SK-N-MC (cell line): ENCODE measurements at regions not wholly inside any gene's neighbourhood (a gene's known extent, or its start where the extent isn't known, plus 50 kb on each side); places are given as distances from the start of the nearest gene placed in this dataset.
"Not testable (repeated sequence)": the region's sequence is repeated elsewhere in the genome, so short reads cannot be mapped to it uniquely, and the experiment has no call there.

Experiments used
- DNase-seq: peaks from one replicate; pipeline ENCODE4 v3.0.0-alpha.2; 2011; ENCODE audit warnings: low read depth, low spot score
- H3K27ac ChIP-seq: fragments of 200-600 bp; sonication (generic); 2 replicates; pipeline ENCODE4 v1.5.1; 2016; ENCODE audit warnings: mixed run types
- H3K36me3 ChIP-seq: fragments of 200-600 bp; sonication (generic); 2 replicates; pipeline ENCODE4 v1.6.1; 2017; ENCODE audit warnings: antibody characterized with exemption, low read length, mixed read lengths; ENCODE audit not compliant: insufficient read depth
- H3K4me3 ChIP-seq: fragments of 200-600 bp; sonication (generic); 2 replicates; pipeline ENCODE4 v1.5.1; 2016
- H3K9ac ChIP-seq: fragments of 200-600 bp; sonication (generic); 2 replicates; pipeline ENCODE4 v1.8.0; 2017; ENCODE audit warnings: mixed run types, mixed read lengths; ENCODE audit not compliant: insufficient read length
- H3K9me3 ChIP-seq: fragments of 200-600 bp; sonication (generic); 2 replicates; pipeline ENCODE4 v1.6.1; 2017; ENCODE audit warnings: low read depth, mild to moderate bottlenecking, antibody characterized with exemption, low read length, moderate library complexity, mixed read lengths
- EZH2 ChIP-seq: fragments of 200-600 bp; sonication (generic); IDR thresholded peaks from one replicate; pipeline ENCODE4 v1.6.1; 2017; ENCODE audit warnings: antibody characterized with exemption
- FOXP2 ChIP-seq: optimal IDR thresholded peaks from 2 replicates; pipeline ENCODE3; 2011; ENCODE audit warnings: mild to moderate bottlenecking, moderate library complexity; ENCODE audit not compliant: insufficient read depth; ENCODE audit errors: extremely low read length, control extremely low read depth
- POLR2AphosphoS5 ChIP-seq: IDR thresholded peaks from 2 replicates; pipeline ENCODE4 v1.6.1; 2012; ENCODE audit warnings: mild to moderate bottlenecking, low read depth, low read length, borderline replicate concordance

DNA sequence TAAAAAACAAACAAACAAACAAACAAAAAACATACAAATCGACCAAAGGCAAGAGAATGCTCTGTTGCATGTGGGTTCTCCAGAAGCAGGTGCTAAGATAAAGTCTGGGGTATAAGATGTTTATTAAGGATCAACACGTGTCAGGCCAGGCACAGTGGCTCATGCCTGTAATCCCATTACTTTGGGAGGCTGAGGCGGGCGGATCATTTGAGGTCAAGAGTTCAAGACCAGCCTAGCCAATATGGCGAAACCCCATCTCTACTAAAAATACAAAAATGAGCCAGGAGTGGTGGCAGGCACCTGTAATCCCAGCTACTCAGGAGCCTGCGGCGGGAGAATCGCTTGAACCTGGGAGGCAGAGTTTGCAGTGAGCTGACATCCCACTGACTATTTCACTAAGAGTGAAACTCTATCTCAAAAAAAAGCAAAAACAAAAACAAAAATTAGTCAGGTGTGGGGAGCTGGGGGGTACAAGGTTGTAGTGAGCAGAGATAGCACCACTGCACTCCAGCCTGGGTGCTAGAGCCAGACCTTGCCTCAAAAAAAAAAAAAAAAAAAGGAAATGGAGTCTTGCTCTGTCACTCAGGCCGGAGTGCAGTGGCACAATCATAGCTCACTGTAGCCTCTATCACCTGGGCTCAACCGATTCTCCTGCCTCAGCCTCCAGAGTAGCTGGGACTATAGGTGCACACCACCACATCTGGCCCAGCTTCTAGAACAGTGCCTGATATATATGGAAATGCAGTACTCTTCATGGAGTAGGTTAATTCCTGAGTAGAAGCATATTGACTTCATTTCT, 86.8 kb upstream of the JARID2 start:
- no peak for TF ChIP-seq EZH2
- TF ChIP-seq POLR2AphosphoS5: no peak
- TF ChIP-seq FOXP2: no peak
- no peak for DNase-seq
- no peaks in the 10 kb centered on the region for H3K9me3 ChIP-seq

DNA sequence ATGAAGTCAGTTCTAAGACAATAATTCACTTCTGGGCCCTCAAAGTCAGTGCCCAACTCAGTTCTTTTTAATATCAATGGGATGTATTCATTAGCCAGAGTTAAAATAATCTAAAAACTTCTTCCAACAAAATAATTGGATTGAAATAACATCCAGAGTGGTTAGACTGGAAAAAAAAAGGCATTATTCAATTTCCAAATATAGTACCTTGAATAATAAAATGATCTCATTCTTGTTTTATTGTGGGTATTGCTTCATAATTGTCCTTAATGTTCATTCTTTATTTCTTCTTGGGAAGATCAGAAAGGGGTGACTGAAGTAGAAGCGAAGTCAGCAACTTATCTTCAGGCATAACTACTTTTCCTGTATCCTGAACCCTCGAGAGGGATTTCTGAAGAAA, 85.1 kb upstream of the JARID2 start:
- TF ChIP-seq POLR2AphosphoS5 (no peak), EZH2 (no peak), FOXP2 (no peak)
- no peak overlapping the region for H3K9ac ChIP-seq
- H3K4me3 ChIP-seq: no peak overlapping the region
- no peaks in the 10 kb centered on the region for H3K36me3 ChIP-seq
- no peak for DNase-seq
- H3K9me3 ChIP-seq: no peaks in the 10 kb centered on the region
- 0 out of 2 replicates have a peak overlapping the region, but pooled peaks have one; percentile 12 for H3K27ac ChIP-seq

More for the DNA sequence above, 86.8 kb upstream of the JARID2 start:
- H3K27ac ChIP-seq: no peak overlapping the region
- no peak overlapping the region for H3K9ac ChIP-seq
- H3K36me3 ChIP-seq: no peaks in the 10 kb centered on the region
- H3K4me3 ChIP-seq: no peak overlapping the region

DNA sequence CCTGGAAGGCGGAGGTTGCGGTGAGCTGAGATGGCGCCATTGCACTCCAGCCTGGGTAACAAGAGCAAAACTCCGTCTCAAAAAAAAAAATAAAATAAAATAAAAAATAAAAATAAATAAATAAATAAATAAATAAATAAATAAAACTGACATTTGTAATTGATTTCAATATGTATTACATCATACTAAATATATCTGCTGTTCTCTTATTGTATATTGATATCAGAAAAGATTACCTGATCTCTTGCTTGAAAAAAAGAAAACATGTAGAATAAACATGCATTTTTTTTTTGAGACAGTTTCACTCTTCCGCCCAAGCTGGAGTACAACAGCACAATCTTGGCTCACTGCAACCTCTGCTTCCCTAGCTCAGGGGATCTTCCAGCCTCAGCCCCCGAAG, 81.0 kb upstream of the JARID2 start:
- not testable (repeated sequence) for DNase-seq

DNA sequence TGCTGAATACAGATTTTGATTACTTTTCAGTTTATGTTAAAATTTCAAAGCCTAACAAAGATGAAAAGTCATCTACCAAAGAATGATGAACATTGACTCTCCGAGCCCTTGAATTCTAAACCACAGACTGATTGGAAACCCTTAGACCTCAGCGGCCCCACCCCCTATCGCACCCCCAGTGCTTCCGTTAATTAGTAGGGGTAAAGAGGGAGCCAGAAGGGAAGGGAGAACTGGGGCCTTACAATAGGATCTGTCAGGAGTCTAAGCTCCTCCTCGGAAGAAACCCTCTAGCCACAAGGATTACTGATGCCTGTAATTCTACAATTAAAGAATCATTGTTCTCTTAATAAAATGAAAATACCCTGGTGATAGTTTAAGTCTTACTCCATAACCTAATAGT, 79.7 kb upstream of the JARID2 start:
- Histone ChIP-seq H3K36me3 (no peaks in the 10 kb centered on the region), H3K27ac (no peak overlapping the region), H3K9me3 (no peaks in the 10 kb centered on the region), H3K9ac (no peak overlapping the region), H3K4me3 (no peak overlapping the region)
- DNase-seq: no peak
- no peak for TF ChIP-seq FOXP2
- no peak for TF ChIP-seq POLR2AphosphoS5
- TF ChIP-seq EZH2: no peak

More for the DNA sequence above, 81.0 kb upstream of the JARID2 start:
- H3K9ac ChIP-seq, H3K27ac ChIP-seq, H3K4me3 ChIP-seq, H3K9me3 ChIP-seq, H3K36me3 ChIP-seq: not testable (repeated sequence)

DNA sequence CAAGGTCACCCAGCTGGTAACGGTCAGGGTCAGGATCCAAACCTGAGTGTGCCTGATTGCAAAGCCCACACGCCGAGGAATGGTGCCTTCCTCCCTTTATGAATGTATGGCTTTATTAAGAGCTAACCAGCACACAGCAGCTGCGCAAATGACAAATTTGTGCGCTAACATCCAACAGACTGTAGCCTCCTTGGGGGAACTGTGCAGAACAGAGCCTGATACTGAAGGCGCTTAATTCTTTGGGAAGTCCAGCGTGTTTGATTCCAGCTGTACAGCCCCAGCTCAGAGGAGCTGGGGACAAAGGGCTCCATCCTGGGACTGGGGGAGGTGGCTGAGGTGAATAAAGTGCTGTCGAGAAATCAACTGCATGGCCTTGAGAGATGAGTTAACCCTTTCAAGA, 75.7 kb upstream of the JARID2 start:
- no peak for TF ChIP-seq EZH2
- no peak for TF ChIP-seq FOXP2
- no peak for TF ChIP-seq POLR2AphosphoS5
- Histone ChIP-seq H3K9ac (no peak overlapping the region), H3K4me3 (no peak overlapping the region), H3K36me3 (no peaks in the 10 kb centered on the region), H3K27ac (no peak overlapping the region), H3K9me3 (no peaks in the 10 kb centered on the region)
- DNase-seq: no peak

DNA sequence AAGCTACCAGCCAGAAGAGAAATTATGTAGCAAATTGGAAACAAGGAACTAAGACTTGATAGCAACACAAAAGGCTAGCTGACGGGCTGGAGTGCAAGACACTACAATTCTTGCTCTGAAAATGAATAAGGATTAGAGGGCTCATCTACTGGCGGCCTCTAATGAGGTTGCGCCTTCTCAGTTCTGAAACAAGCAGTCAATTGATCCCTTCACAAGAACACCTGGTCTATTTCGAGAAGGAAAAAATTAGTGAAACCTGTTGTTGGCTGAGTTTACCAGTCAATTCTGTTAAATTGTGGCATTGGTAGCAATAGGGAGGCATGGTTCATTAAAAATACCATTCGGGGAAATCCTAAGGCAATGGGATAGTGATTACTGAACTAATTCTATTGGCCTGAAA, 74.8 kb upstream of the JARID2 start:
- no peak overlapping the region for H3K9ac ChIP-seq
- TF ChIP-seq EZH2 (no peak), FOXP2 (no peak), POLR2AphosphoS5 (no peak)
- no peak overlapping the region for H3K27ac ChIP-seq
- no peak overlapping the region for H3K4me3 ChIP-seq
- DNase-seq: no peak
- H3K9me3 ChIP-seq: no peaks in the 10 kb centered on the region
- H3K36me3 ChIP-seq: no peaks in the 10 kb centered on the region

DNA sequence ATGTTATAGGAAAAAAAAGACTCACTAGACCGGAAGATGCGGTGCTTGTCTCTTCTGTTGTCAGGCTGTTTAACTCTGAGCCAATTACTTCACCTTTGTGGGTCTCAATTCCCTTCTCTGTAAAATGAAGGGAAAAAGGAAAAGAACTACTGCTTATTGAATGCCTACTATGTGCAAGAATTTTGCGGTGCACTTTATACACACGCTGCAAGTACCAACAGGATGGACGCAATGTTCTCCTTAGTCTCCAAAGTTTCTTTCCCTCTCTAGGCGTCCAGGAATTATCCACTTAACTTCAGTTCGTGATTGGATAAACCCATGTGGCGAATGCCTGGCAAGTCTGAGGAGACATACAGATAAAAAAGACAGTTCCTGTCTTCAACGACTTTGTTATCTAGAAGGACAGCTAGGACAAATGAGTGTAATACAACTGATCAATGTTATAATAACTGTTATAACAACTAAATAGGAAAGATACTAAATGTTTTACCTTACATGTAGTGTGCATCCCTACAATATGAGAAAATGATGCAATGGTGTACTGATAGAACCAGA, 69.0 kb upstream of the JARID2 start:
- Histone ChIP-seq H3K4me3 (no peak overlapping the region), H3K9me3 (no peaks in the 10 kb centered on the region), H3K9ac (no peak overlapping the region), H3K27ac (no peak overlapping the region), H3K36me3 (no peaks in the 10 kb centered on the region)
- DNase-seq: no peak
- TF ChIP-seq EZH2: no peak
- TF ChIP-seq FOXP2: no peak
- no peak for TF ChIP-seq POLR2AphosphoS5

DNA sequence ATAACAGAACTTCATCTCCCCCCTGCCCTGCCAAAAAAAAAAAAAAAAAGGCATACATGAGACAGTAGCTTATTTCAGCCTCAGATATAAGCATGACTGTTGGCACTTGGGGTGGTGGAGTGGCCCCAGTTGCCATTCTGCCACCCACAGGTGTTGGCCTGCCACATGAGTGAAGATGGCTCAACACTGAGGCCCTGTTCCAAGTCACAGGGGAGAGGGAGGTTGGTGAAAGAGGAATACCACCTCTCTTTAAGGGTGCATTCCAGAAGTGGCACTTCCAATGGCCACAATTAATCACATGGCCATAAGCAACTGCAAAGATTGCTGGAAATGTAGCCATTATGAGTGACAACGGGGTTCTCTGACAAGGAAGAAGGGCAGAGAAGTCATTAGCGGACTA, 61.9 kb upstream of the JARID2 start:
- Histone ChIP-seq H3K9ac (peak overlapping the region; percentile 11), H3K4me3 (no peak overlapping the region), H3K27ac (peak overlapping the region; percentile 97), H3K36me3 (no peaks in the 10 kb centered on the region), H3K9me3 (no peaks in the 10 kb centered on the region)
- DNase-seq: no peak
- TF ChIP-seq FOXP2 (no peak), POLR2AphosphoS5 (no peak), EZH2 (no peak)

DNA sequence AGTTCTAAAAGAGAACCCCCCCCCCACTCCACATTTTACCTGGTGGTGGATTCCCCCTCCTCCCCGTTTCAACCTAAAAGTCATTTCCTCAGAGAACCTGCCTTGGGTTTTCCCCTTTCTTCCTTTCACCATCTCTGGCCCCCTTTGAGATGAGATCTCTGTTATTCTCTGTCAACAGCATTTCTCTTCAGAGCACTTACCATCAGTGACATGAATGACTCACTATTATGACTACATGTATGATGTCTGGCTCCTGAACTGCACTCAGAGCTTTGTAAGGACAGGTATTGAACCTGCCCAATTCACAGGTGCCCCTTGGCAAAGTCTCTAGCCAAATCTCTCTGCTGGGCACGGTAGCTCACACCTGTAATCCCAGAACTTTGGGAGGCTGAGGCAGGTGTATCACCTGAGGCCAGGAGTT, 61.4 kb upstream of the JARID2 start:
- H3K36me3 ChIP-seq: no peaks in the 10 kb centered on the region
- H3K4me3 ChIP-seq: no peak overlapping the region
- peak overlapping the region; percentile 11 for H3K9ac ChIP-seq
- no peak for TF ChIP-seq POLR2AphosphoS5
- no peak for TF ChIP-seq FOXP2
- TF ChIP-seq EZH2: no peak
- no peaks in the 10 kb centered on the region for H3K9me3 ChIP-seq
- H3K27ac ChIP-seq: peak overlapping the region; percentile 97
- DNase-seq: no peak
